Erythroblast (primary cell): ENCODE measurements at regions not wholly inside any gene's neighbourhood (a gene's known extent, or its start where the extent isn't known, plus 50 kb on each side); places are given as distances from the start of the nearest gene placed in this dataset.
A peak's percentile ranks its signal among the peaks of the same experiment; 100 is the strongest.

Experiments
- DNase-seq, 2 experiments: peaks; one replicate each; lab custom pipeline; 2025; lab: John Stamatoyannopoulos, UW
- GATA1 ChIP-seq: IDR thresholded peaks from 2 replicates; pipeline ENCODE4 v1.6.1; 2011; ENCODE audit warnings: low read depth, mild to moderate bottlenecking, control low read depth, low read length, moderate library complexity
- POLR2A ChIP-seq: IDR thresholded peaks from 2 replicates; pipeline ENCODE4 v1.6.1; 2011; ENCODE audit warnings: mild to moderate bottlenecking, low read length

DNA sequence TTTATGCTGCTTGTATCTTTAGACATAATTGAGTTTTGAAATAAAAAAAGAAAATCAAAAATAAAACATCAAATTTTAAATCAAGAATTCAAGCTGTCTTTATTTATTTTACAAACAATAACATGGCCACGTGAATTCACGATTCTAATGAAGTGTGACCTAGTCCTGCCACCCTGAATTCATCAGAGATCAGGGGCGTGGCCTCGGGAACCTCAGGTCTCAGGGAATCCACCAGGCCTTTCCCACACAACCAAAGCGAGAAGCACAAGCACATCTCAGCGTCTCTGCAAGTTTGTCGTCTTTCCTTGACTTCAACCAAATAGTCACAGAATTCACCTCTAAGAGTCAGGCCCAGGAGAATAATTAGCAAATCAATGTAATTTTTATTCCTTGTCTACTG lies 107.9 kb downstream of the DACT2 start:
- no peak for DNase-seq
- no peak for TF ChIP-seq POLR2A
- no peak for TF ChIP-seq GATA1

DNA sequence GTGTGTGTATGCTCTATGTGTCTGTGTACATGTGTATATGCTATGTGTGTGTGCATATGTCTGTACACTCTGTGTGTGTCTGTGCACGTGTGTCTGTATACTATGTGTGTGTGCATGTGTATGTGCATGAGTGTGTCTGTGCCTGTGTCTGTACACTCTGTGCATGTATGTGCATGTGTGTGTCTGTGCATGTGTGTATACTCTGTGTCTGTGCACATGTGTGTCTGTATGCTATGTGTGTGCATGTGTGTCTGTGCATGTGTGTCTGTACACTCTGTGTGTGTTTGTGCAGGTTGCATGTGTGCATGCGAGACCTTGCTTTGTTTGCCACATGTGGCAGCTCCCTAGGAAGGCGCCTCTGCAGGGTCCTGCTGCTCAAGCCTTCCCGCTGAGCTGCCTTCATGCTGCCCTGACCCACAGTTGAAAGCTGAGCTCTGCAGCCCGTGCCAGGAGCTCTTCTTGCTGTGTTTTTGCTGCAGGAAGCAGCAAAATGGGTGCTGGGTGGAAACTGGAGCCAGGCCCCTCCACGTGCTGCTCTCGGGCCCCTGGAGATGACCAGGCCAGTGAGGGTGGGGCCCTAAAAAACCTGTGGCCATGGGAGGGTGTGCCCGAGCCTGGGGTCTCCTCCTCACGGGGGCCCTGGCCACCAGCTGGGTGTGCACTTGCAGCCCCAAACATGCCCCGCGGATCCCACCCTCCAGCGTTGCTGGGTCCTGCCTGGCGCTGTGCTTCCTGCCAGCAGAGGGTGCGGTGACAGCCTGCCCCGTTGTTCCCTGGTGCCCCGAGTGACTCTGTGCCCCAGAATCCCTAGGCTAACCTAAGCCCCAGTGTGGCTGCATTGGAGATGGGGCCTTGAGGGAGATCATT lies 109.1 kb downstream of the DACT2 start:
- TF ChIP-seq GATA1 (no peak), POLR2A (no peak)
- DNase-seq, result no peak

DNA sequence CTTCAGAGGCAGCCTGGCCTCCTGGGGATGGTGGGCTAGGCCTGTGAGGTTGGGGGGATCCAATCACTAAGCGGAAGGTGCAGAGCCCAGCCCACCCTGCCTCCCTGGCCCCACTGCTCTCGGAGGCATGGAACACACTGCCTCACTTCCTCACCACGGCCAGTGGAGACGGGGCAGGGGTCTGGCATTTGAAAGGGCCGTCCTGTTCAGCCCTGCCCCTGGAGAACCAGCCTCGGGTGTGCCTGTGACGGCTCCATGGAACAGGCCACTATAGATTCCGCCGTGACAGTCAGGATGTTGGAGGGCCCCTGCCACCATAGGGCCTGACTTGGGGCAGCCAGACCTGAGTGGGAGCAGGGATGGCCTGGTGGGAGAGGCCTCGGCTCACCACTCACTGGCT lies 110.2 kb downstream of the DACT2 start:
- TF ChIP-seq POLR2A (no peak), GATA1 (no peak)
- no peak for DNase-seq

DNA sequence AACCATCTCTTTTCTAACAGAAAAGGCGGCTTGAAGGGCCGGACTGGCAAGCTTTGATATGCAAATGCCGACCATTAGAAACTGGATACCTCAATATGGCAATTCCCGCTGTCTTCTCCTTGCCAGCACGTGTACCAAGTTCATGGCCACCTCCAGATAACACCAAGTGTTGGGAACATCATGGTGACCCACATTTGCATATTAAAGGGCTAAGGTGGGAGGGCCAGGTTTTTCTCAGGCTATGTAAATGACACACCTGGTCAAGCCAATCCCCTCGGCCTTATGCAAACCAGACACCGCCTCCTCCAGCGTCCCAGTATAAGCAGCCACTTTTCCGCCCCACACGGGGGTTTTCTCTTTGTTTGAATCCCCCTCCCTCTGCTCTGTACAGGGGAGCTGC lies 110.7 kb downstream of the DACT2 start:
- TF ChIP-seq POLR2A (no peak), GATA1 (no peak)
- no peak for DNase-seq

DNA sequence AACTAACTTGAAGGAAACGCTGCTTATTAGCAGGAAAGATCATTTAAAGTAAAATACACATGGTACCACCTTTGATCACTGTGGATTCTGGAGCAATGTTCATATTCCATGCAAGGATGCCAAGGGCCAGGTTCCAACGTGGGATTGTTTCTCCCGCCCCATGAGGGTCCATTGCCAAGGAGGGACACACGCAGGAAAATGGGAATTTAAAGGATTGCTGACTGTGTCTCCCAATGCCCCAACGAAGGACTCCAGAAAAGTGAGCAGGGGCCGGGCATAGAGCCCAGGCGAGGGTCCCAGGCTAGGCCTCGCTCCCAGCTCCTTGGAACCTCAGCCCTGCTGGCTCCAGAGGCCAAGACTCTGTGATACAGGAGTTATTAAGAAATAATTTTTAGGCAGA lies 111.2 kb downstream of the DACT2 start:
- DNase-seq, result no peak
- no peak for TF ChIP-seq POLR2A
- no peak for TF ChIP-seq GATA1

DNA sequence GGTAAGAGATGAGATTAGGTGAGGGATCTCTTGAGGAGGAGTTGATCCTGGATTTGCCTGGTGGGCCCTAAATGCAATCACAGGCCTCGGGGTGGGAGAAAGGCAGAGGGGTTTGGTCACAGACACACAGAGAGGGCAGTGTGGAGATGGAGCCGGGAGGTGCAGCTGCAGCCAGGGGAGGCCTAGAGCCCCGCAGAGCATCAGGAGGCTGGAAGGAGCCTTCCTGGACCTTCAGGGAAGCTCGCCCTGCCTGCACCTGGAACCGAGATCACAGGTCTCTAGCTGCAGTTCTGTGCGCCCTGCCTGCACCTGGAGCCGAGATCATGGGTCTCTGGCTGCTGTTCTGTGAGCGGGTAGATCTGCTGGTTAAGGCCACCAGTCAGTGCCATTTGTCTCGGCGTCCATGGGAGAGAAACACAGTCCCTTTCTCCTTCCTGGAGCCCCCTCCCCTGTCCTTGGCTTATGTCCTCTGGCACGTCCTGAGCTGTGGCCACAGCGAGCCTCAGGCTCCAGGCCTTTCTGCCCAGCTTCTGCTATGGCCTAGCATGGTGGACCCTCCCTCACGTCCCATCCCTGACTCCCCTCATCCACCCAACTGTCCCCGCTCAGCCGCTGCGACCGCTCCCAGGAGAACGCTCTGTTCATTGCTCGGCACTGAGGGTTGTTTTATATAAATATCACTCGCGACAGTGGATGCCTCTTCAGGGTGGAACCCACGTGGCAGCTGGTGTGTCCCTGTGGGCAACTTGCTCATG lies 112.0 kb downstream of the DACT2 start:
- TF ChIP-seq GATA1, result no peak
- no peak for TF ChIP-seq POLR2A
- no peak for DNase-seq

DNA sequence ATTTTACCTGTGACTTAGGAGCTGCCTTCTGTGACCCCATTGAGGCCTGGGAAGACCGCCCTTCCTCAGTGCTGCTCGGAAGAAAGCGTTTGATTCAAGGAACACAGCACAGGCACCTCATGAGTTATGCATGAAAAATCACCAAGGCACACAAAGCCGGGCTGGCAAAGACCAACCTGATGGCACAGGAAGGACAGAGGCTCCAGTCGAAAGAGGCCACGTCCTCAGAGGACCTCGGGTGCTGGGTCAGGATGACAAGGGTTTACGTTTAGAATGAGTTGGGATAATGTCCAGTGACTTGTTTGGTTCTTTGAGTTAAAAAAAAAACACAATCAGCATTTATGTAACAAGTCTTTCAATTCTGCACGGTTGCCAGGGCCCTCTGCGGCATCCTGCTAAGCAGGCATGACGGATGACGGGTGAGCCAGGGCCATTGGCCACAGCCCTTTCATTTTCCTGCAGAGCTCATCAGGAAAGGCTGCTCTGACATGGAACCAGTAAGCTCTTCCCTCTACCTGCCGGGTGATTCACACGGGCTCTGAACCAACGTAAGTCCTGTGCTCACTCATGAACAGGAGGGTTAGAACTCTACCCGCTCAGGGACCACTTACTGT lies 112.8 kb downstream of the DACT2 start:
- TF ChIP-seq GATA1 (no peak), POLR2A (no peak)
- no peak for DNase-seq

DNA sequence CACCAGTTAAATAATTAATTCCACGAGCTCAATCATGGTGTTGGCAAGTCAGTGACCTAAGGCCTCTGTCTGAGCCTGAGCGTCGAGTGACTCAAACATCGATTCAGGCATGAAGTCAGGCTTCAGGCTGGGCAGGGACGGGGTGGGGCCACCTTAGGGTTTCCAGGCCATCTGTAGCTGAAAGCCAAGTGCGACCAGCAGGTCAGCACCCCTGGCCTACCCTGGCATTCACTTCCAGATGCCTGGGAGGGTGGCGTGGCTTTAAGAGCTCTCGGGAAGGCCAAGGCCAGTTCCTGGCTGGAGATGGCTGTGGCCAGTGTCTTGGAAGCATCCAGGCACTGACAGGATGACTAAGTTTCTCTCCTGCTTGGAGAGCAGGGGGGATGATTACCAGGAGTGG lies 113.4 kb downstream of the DACT2 start:
- DNase-seq, result no peak
- TF ChIP-seq GATA1, result no peak

DNA sequence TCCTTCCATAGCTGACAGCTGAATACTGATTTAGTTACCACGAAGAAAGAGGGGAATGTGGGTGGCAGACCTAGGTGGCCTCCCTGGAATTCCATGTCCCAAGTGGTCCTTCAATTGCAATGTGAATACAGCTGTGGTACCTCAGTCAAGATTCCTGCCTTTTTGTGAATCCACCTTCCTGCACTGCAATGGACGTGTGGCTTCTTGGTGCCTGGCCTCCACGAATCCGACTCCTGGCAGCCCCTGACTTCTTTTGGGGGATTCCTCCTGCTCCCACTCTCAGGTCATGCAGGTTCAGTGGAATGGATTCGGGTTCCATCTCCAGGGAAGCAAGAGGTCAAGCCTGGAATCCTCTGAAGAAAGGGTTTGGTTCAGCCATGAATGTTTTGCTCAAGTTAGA lies 117.8 kb downstream of the DACT2 start:
- no peak for DNase-seq
- TF ChIP-seq GATA1, result no peak
- no peak for TF ChIP-seq POLR2A

DNA sequence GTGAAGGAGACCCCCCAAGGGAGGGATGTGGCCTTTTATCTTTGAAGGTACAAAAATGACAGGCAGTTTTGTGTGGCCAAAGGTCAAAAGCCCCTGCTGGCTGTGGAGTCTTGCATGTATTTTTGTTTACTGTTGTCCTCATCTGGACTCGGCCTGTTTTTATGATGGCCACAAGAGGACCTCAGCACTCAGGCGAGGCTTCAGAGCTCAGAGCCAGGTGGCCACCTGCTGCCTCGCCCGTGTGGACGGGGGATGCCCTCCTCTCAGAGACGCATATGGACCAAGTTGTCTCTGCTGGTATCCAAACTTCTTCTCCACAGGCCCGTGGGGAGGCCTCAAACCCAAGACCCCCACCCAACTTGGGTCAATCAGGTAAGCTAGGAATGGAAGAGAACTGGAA lies 118.2 kb downstream of the DACT2 start:
- TF ChIP-seq GATA1, result no peak
- TF ChIP-seq POLR2A, result no peak
- peak; percentile 4 to 10 for DNase-seq

DNA sequence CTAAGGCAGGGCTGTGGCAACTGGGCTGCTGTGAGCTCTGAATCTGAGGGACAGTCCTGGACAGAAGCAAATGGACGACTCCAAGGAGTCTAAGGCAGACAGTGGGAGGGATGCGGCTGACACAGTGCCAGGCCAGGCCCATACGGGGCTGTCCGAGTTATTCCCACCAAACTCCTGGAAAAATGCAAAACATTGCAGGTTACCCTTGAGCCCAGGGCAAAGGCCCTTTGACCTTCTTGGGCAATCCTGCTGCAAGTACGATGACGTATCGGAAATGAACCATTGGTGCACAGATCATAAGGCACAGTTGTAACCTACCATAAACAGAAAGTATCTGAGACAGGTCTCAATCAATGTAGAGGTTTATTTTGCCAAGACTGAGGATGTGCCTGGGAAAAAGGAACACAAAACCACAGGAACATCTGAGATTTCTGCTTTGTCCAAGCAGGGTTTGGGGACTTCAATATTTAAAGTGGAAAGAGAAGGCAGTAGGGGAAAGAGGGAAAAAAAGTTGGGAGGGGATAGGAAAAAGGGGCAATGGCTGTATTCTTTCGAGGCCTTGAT lies 118.9 kb downstream of the DACT2 start:
- DNase-seq, result no peak
- no peak for TF ChIP-seq GATA1
- TF ChIP-seq POLR2A, result no peak

DNA sequence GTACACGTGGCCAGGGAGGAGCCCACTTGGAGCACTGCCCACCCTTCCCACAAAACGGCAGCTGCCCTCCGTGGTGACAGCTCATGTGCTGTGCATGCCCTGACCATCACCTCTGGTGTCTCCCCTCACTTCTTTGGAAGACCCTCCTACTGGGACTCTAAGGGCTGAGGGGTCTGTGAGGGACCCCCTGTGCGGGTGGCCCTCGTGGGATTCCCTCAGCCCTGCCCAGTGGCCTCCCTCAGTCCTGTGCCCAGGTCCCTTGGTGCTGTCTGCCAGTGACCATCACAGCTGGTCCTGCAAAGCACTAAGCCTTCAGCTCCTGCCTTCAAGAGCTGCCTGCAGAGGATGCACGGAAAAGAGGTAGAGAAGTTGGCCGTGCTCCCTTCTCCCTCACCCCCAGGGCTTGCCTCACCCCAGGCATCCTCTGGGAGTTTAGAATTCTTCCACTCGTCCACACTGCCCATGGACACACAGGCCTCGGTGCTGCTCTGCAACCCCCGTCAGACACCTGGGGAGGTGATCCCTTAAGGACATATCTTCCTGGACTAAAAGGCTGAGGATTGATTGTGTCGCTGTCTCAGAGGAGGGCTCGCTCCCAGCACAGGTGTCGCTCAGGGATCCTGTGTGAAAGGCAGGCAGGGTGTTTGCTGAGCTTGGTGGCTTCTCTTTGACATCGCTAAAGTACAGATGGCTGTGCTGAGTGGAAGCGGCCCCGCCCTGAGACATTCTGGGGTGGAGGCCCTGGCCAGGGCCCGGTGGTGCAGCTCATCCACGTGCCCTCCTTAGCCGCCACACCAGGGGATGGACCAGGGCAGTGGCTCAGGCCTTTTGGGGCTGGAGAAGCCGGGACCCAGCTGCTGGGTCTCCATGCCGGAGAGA lies 119.5 kb upstream of the FRMD1 start:
- no peak for DNase-seq
- TF ChIP-seq GATA1 (no peak), POLR2A (no peak)

DNA sequence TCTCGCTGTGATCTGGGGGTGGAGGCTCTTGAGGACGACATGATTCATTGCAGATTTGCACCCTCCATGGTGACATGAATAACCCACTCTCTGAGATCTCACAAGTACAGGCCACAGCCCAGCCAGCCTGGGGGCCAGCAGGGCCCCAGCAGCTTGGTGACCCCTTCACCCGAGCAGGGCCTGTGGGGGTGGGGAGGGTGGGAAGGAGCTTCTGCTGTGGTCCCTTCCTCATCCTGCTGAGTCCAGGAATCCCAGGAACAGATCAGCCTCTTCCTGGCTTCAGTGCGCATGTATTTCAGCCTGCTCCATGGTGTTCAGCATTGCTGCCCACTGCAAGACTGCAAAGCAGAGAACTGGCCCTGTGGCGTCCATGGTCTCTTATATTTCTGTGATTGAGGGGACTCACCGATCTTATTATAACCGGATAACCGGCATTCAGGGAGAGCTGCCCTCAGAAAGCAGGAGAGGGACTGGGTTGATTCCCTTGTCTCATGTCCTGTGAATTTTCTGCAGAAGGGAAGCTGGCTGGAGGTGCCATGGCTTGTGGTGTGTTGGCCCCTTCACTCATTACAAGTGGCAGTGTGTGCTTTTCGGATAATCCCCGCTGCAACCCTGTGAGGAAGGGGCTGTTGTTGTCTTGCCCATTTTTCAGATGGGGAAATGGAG lies 118.8 kb upstream of the FRMD1 start:
- TF ChIP-seq POLR2A (no peak), GATA1 (no peak)
- DNase-seq, result no peak
